ENCODE measurements at regions not wholly inside any gene's neighbourhood (a gene's known extent, or its start where the extent isn't known, plus 50 kb on each side); places are given as distances from the start of the nearest gene placed in this dataset.

GRCh38 chr17:73909186-73909585 is 264.9 kb upstream of the SDK2 start:
- no peak for TF ChIP-seq CTCF (IDR thresholded peaks at IDR 0.05)
- no peak for TF ChIP-seq POLR2A (IDR thresholded peaks at IDR 0.05)

All from lower leg skin (tissue), 3 donors.